Spleen (tissue), 7 donors: ENCODE measurements at regions not wholly inside any gene's neighbourhood (a gene's known extent, or its start where the extent isn't known, plus 50 kb on each side); places are given as distances from the start of the nearest gene placed in this dataset.

Source experiments
- CTCF ChIP-seq, 11 experiments: fragments of 200-600 bp in 7 of 11; fragments of 450-650 bp in 4 of 11; sonication (generic) in 4 of 11; IDR thresholded peaks in 8 of 11; conservative IDR thresholded peaks in 3 of 11; 1 replicate in 7 of 11; 2 replicates in 4 of 11; pipeline versions ENCODE4 v1.4.0 to v1.8.0; 2016 to 2021; ENCODE audit warnings: antibody characterized with exemption in 11 of 11, inconsistent platforms in 4 of 11, mild to moderate bottlenecking in 1 of 11
- POLR2A ChIP-seq, 3 donors: fragments of 450-650 bp; IDR thresholded peaks; one replicate each; pipeline ENCODE4 v1.5.1; 2017; ENCODE audit warnings: antibody characterized with exemption in 3 of 3, mild to moderate bottlenecking in 1 of 3
- donor health status: DM: no; HTN: no; CAD: no; lungs with moderate emphysema.
- donor health status: DM: no; HTN: no; CAD: no.
- donor health status: DM: no; HTN: no; CAD: no.

- TF ChIP-seq CTCF (IDR thresholded peaks at IDR 0.05 in 8 of 11, conservative IDR thresholded peaks at IDR 0.05 in 3 of 11), result no peak
- no peak for TF ChIP-seq POLR2A (IDR thresholded peaks at IDR 0.05)
Observed at GRCh38 chr1:172801771-172802322, 142.9 kb downstream of the FASLG start.
